ENCODE measurements at regions not wholly inside any gene's neighbourhood (a gene's known extent, or its start where the extent isn't known, plus 50 kb on each side); places are given as distances from the start of the nearest gene placed in this dataset.

DNA sequence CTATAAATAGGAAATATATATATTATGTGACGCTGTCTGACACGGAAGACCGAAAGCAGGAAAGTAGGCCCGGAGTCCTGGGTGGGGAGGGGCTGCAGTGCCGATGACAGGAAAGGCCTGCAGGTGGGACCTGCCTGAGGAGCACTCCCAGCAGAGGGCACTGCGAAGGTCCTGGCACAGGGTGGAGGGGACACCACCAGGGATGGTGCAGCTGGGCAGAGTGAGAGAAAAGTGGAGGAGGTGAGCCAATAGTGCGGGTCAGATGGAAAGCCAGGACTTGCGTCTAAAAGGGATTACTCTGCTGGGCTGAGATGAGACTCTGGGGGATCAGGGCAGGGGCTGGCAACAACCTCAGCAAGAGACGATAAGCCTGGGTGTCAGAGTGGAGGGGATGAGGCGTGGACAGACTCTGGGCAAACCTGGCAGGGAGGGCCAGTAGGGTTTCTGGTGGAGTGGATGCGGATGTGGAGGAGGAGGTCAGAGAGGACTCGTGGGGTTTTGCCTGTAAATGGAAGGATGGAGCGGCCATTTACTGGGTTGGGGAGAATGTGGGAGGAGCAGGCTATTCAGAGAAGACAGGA, 118.2 kb upstream of the ZNF746 start:
- Histone ChIP-seq H3K36me3 (ENCODE audit: control insufficient read depth in 2 of 2, extremely low read depth in 1 of 2, insufficient read depth in 2 of 2, low read length in 2 of 2) (peaks cover 41 to 49% of the 10 kb centered on the region in 2 experiments), H3K4me1 (ENCODE audit: control insufficient read depth, extremely low read depth, insufficient read depth, low read length) (no peaks in the 10 kb centered on the region), H4K20me1 (ENCODE audit: control insufficient read depth, extremely low read depth, insufficient read depth, low read length) (no peaks in the 10 kb centered on the region), H3K4me3 (ENCODE audit: control insufficient read depth in 2 of 3, extremely low read depth in 1 of 3, insufficient read depth in 2 of 3, low read depth in 1 of 3, low read length in 3 of 3) (no peak overlapping the region), H3K9me1 (ENCODE audit: control insufficient read depth, extremely low read depth, insufficient read depth, low read length) (no peaks in the 10 kb centered on the region), H3K9ac (ENCODE audit: control insufficient read depth, extremely low read depth, insufficient read depth, low read length) (no peak overlapping the region), H3K9me3 (ENCODE audit: control insufficient read depth, low read depth, low read length) (no peaks in the 10 kb centered on the region), H3K27me3 (ENCODE audit: control insufficient read depth, extremely low read depth, insufficient read depth, low read length) (no peaks in the 10 kb centered on the region), H2AFZ (ENCODE audit: control insufficient read depth, low read length) (no peak overlapping the region), H3K27ac (ENCODE audit: control insufficient read depth, insufficient read depth, low read length) (no peak overlapping the region), H3K4me2 (ENCODE audit: control insufficient read depth, extremely low read depth, insufficient read depth, low read depth, low read length) (no peak overlapping the region), H3K79me2 (ENCODE audit: control insufficient read depth, insufficient read depth, low read length) (peaks cover 30% of the 10 kb centered on the region)
- no peak for DNase-seq (ENCODE audit: low read depth, low spot score)
- no peak for FAIRE-seq
- TF ChIP-seq, protein P1, sequence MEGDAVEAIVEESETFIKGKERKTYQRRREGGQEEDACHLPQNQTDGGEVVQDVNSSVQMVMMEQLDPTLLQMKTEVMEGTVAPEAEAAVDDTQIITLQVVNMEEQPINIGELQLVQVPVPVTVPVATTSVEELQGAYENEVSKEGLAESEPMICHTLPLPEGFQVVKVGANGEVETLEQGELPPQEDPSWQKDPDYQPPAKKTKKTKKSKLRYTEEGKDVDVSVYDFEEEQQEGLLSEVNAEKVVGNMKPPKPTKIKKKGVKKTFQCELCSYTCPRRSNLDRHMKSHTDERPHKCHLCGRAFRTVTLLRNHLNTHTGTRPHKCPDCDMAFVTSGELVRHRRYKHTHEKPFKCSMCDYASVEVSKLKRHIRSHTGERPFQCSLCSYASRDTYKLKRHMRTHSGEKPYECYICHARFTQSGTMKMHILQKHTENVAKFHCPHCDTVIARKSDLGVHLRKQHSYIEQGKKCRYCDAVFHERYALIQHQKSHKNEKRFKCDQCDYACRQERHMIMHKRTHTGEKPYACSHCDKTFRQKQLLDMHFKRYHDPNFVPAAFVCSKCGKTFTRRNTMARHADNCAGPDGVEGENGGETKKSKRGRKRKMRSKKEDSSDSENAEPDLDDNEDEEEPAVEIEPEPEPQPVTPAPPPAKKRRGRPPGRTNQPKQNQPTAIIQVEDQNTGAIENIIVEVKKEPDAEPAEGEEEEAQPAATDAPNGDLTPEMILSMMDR (optimal IDR thresholded peaks at IDR 0.05 in 1 of 3, IDR thresholded peaks at IDR 0.05 in 1 of 3, conservative IDR thresholded peaks at IDR 0.05 in 1 of 3; ENCODE audit: extremely low read depth in 1 of 3, insufficient read depth in 2 of 3, low read length in 3 of 3) = peak in 1 of 3 experiments; percentile 2
- no peak for TF ChIP-seq EZH2 (IDR thresholded peaks at IDR 0.05; ENCODE audit: low read length)
- dilution Hi-C loops (cut with MboI; ENCODE audit: extremely low pct_ligation_motif_present, low sequenced_read_pairs) = no loop called here

DNA sequence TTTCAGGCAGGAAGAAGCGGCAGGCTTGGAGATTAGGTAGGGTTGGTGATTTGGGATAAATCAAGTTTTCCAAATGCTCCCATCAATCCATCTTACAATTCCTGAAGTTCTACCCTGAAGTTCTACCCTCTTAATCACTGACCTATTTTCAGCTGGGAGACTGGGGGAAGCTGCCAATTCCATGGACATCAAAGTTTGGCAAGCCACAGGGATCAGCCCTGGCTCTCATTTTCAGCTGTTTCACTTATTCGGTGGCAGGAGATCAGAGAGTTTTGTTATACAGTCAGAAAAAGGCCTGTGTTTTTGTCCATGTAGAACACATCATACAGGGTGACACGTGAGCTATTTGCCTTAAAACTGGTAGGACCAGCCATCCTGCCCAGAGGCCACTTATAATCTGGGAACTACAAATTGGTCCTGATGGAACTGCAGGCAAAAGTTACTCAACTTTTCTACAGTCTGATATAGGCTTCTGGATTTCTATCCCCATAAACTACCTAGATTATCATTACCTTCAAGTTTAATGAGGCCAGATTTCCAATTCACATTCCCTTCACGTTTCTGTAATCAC, 112.9 kb upstream of the ZNF746 start:
- H3K4me2 ChIP-seq (ENCODE audit: control insufficient read depth, extremely low read depth, insufficient read depth, low read depth, low read length) = no peak overlapping the region
- H3K36me3 ChIP-seq (ENCODE audit: control insufficient read depth in 2 of 2, extremely low read depth in 1 of 2, insufficient read depth in 2 of 2, low read length in 2 of 2) = peaks cover 29 to 30% of the 10 kb centered on the region in 2 experiments
- H3K4me3 ChIP-seq (ENCODE audit: control insufficient read depth in 2 of 3, extremely low read depth in 1 of 3, insufficient read depth in 2 of 3, low read depth in 1 of 3, low read length in 3 of 3) = no peak overlapping the region
- H4K20me1 ChIP-seq (ENCODE audit: control insufficient read depth, extremely low read depth, insufficient read depth, low read length) = no peaks in the 10 kb centered on the region
- peaks cover 7% of the 10 kb centered on the region for H3K79me2 ChIP-seq (ENCODE audit: control insufficient read depth, insufficient read depth, low read length)
- dilution Hi-C loops (cut with MboI; ENCODE audit: extremely low pct_ligation_motif_present, low sequenced_read_pairs) = no loop called here
- H3K27me3 ChIP-seq (ENCODE audit: control insufficient read depth, extremely low read depth, insufficient read depth, low read length) = no peaks in the 10 kb centered on the region
- DNase-seq (ENCODE audit: low read depth, low spot score) = no peak
- H3K9me1 ChIP-seq (ENCODE audit: control insufficient read depth, extremely low read depth, insufficient read depth, low read length) = no peaks in the 10 kb centered on the region
- no peak overlapping the region for H2AFZ ChIP-seq (ENCODE audit: control insufficient read depth, low read length)
- no peak for FAIRE-seq
- H3K4me1 ChIP-seq (ENCODE audit: control insufficient read depth, extremely low read depth, insufficient read depth, low read length) = no peaks in the 10 kb centered on the region
- no peak overlapping the region for H3K9ac ChIP-seq (ENCODE audit: control insufficient read depth, extremely low read depth, insufficient read depth, low read length)
- no peak overlapping the region for H3K27ac ChIP-seq (ENCODE audit: control insufficient read depth, insufficient read depth, low read length)
- TF ChIP-seq, protein P1 (optimal IDR thresholded peaks at IDR 0.05 in 1 of 3, IDR thresholded peaks at IDR 0.05 in 1 of 3, conservative IDR thresholded peaks at IDR 0.05 in 1 of 3; ENCODE audit: extremely low read depth in 1 of 3, insufficient read depth in 2 of 3, low read length in 3 of 3) = no peak
- no peak for TF ChIP-seq EZH2 (IDR thresholded peaks at IDR 0.05; ENCODE audit: low read length)
- no peaks in the 10 kb centered on the region for H3K9me3 ChIP-seq (ENCODE audit: control insufficient read depth, low read depth, low read length)
